Activated CD4-positive, alpha-beta T cell treated with anti-CD3 and anti-CD28 coated beads for 24 hours (primary cell): ENCODE measurements at regions not wholly inside any gene's neighbourhood (a gene's known extent, or its start where the extent isn't known, plus 50 kb on each side); places are given as distances from the start of the nearest gene placed in this dataset.
A peak's percentile ranks its signal among the peaks of the same experiment; 100 is the strongest.

Experiments
- DNase-seq, 2 donors: peaks; one replicate each; pipeline ENCODE4 v3.0.0-alpha.2; 2020; ENCODE audit warnings: low read depth in 2 of 2

GRCh38 chr4:123455360-123455759 is 58.8 kb downstream of the SPRY1 start:
- DNase-seq: no peak

GRCh38 chr4:123462007-123462406 is 65.4 kb downstream of the SPRY1 start:
- DNase-seq: no peak

GRCh38 chr4:123463869-123464268 is 67.3 kb downstream of the SPRY1 start:
- no peak for DNase-seq

GRCh38 chr4:123465416-123465815 is 68.8 kb downstream of the SPRY1 start:
- DNase-seq: no peak

DNA sequence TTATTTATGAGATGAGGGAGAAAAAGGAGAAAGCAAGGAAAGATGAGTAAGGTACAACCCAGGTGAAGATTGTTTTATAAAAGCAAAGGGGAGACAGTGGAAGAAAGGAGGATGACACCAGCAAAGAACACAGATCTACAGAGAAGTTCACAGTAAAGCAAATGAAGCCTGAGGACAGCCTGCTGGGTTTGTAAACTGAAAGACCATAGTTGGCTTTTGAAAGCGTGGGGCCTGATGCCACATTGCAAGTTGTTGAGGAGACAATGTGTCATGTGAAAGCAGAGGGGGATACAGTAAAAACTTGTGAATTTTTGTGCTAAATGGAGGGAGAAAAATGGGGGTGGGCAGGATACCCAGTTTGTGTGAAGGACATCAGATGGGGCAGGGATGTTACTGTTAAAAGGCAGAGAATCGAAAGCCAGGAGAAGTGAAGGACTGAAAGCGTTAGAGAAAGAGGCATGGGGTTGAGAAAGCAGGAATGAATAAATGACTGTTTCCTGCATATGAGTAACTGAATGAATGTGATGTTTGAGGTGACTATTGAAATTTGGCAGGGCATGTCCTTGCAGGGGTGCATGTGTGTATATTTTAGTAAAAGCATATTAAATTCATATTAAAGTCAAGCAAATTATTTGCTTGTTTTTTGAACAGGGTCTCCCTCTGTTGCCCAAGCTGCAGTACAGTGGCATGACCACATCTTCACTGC is 69.6 kb downstream of the SPRY1 start:
- no peak for DNase-seq

- no peak for DNase-seq
Measured at GRCh38 chr4:123468479-123469031, 72.0 kb downstream of the SPRY1 start.

GRCh38 chr4:123469245-123469644 is 72.7 kb downstream of the SPRY1 start:
- DNase-seq: no peak

DNA sequence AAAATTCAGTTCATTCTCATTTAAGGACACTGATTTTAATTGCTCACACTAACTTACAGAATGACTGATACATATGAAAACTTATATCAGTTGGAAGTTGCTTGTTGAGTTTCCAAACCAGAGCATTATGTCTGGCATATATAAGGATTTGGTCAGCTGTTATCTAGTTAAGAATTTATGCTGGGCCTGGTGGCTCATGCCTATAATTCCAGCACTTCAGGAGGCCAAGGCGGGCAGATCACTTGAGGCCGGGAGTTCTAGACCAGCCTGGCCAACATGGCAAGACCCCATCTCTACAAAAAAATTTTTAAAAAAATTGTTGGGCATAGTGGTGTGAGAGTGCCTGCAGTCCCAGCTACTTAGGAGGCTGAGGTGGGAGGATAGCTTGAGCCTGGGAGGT is 73.1 kb downstream of the SPRY1 start:
- DNase-seq: no peak

DNA sequence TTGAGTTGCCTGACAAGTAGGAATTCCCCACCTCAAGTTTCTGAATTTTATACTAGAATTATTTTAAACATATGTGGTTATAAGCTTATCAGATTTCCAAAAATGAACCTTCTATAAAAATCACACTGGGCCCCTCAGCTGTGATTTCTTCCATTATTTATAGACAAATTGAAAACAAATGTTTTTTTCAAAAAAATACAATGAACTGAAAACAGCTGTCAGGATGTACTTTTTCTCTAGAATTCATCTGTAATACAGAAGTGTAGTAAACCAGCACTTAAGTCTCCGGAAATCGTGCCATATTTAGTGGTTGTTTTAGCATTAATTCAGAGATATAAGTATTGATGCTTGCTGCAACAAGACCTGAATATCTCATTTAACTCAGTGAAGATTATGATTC is 74.0 kb downstream of the SPRY1 start:
- no peak for DNase-seq

DNA sequence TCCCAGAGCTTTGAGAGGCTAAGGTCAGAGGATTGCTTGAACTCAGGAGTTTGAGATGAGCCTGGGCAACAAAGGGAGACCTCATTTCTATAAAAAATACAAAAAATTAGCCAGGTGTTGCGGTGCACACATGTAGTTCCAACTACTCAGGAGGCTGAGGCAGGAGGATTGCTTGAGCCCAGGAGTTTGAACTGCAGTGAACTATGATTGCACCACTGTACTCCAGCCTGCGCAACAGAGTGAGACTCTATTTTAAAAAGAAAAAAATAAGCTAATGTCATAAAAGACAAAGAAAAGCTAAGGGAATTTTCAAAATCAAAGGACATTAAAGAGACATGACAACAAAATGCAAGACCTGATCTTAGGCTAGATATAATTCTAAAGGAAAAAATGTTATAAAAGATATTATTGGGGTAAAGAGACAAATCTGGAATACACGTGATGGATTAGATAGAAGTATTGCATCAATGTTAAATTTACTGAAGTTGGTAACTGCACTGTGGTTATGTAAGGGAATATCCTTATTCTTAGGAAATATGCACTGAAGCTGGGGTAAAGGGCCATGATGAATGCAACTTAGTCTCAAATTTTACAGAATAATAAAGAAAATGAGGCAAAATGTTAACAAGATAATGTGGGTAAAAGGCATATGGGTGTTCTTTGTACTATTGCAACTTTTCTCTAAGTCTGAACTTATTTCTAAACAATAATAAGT is 75.2 kb downstream of the SPRY1 start:
- no peak for DNase-seq

DNA sequence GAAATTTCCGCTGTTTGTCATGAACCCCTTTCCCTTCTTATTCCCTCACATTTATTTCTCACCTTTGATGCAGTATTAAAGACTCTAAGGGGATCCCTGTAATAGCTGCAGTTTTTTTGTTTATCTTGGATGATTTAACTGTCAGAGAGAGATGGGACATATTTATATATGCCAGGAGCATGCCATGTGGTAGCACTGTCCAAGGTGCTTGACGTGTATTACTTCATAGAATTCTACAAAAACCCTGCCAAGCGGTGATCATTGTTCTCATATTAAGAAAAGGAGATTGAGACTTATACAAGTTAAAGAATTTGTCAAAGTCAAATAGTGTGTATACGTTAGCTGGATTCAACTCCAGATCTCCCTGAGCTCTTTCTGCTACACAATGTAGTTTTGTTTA is 78.2 kb downstream of the SPRY1 start:
- DNase-seq: no peak

DNA sequence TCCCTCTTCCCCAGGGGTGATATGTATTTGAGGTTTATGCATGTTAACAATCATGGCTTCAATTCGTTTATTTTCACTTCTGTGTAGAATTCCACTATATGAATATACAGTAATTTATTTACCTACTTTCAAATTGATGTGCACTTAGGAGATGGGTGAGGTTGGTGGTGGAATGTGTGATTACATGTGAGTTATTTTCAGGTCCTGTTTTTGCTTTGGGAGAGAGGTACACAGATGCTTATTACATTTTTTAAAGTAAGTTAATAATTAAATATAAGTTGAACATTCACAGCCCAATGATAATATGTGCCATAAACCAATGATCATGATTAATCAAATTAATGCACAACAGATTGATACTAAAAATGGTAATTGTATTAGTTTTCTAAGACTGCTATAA is 79.5 kb downstream of the SPRY1 start:
- no peak for DNase-seq

DNA sequence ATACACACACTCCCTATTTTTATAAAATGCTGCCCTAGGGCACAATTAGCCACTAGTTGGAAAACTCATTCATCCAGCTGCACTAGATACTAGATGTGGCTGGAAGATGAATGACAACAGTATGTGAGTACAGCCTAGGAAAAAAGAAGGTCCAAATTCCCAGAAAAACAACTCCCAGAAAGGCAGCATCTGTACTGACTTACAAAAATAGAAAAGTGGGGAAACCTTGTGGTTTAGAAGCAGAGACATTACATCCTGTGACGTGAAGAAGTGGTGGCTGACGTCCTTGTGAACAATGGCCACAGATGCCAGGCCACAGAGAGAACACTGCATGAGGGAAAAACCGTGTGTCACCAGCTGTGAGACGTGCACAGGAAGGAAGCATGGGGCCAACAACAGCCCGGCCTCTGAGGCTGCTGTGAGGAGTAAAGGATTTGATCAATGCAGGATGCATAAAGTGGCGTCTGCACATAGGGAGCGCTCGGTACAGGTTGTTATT is 81.2 kb downstream of the SPRY1 start:
- peak in 1 of 2 donors; percentile 14 for DNase-seq

DNA sequence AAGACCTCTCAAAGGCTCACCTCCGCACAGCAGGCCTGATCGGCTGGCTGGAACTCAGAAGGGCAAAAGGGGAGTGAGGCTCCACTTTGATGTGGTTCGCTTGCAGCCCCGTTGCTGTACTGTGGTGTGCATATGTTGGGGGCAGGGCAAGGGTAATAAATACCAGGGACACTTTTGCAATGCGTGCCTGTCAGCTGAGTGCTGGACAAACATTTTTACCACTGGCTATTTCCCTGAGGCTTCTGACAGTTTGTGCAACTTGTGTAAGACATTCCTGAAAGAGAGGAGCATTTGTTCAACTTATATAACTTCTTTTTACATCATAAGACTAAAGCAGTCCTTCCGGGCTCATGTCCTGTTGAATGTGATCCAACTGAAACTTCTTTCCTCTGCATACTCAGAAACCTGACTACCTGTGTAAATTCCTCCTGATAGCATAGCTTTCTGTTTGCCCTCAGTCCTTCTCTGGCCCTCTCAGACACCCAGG is 82.3 kb downstream of the SPRY1 start:
- no peak for DNase-seq

DNA sequence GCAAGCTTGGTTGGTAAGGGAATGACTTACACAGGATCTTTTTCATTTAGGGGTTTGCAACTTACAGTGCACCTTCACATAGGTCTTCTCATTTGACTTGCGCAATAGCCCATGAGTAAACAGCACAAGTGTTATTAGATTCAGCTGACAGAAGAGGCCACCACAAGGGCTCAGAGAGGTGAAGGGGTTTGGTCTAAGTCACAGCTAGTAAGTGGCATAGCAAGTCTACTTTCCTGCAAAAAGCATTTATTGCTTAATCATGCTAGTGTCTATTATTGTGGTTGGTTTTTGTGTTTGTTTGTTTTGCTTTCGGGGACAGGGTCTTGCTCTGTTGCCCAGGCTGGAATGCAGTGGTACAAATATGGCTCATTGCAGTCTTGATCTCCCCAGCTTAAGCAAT is 83.3 kb downstream of the SPRY1 start:
- DNase-seq: no peak

- no peak for DNase-seq
Measured at GRCh38 chr4:123480706-123481418, 84.3 kb downstream of the SPRY1 start.

DNA sequence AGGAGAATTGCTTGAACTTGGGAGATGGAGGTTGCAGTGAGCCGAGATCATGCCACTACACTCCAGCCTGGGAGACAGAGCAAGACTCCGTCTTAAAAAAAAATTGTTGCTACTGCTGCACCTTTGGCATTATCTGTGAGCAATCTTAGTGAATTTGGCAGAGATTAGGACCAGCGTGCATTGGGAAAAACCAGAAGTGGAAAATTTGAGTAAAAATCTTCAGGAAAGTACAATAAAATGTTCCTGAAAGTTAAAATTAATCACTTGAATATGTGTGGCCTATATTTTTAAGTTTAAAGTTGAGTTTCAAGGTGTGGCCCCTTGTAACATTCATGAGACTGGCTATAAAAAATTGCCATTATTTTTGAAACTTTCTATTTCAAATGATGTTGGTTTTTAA is 85.1 kb downstream of the SPRY1 start:
- DNase-seq: no peak

DNA sequence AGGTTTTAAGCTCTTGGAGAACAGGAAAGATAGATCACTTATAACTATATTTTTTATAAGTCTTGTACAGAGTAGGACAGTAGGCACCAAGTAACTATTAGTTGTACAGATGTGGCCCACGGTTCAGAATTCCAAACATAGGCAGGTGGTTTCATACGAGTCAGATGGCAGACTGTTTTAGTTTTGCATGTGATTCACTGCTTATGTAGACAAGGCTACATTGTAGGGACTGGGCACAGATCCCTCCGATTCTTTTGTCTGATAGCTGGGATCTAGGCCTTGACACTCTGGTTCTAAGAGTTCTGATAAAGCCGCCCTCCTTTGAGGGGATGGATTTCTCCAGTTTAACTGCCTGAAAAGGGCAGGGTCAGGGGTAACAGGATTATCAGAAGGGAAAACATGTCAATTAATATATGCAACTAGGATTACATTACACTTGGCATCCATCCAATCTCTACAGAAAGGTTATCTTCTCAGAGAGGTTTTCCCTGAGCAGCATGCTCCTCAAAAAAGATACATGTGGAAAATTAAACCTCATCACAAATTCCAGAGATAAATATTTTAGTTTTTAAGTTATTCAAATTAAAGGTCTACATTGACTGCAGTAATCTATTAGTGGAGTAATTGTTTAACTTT is 87.8 kb downstream of the SPRY1 start:
- no peak for DNase-seq

- no peak for DNase-seq
Measured at GRCh38 chr4:123485601-123486000, 89.0 kb downstream of the SPRY1 start.

- no peak for DNase-seq
Measured at GRCh38 chr4:123488916-123489315, 92.3 kb downstream of the SPRY1 start.

GRCh38 chr4:123495530-123495929 is 98.9 kb downstream of the SPRY1 start:
- DNase-seq: no peak

DNA sequence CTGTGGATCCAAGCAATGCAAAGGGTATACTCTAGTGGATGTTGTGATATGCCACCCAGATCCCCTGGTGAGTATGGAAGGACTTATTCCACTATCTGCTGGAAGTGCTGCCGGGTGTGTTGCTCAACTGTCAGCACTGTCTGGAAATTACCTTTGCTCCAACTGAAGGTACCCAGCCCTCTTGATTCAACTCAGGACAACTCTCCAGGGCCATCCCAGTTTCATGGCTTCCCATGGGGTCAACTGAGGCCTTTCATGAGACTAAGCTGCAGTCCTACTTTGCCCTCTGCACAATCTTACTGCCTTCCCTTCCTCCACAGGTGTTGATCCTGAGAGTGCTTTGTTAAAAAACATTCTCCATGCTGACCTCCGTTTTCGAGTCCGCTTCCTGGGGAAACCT is 99.8 kb downstream of the SPRY1 start:
- DNase-seq: no peak
